NCI-H2196 treated with DMSO at 0.1 percent for 48 hours (cell line): ENCODE measurements at regions not wholly inside any gene's neighbourhood (a gene's known extent, or its start where the extent isn't known, plus 50 kb on each side); places are given as distances from the start of the nearest gene placed in this dataset.
"Not testable (repeated sequence)": the region's sequence is repeated elsewhere in the genome, so short reads cannot be mapped to it uniquely, and the experiment has no call there.

Experiments
- DNase-seq: peaks from one replicate; lab custom pipeline; 2025; ENCODE audit not compliant: unreplicated experiment; lab: John Stamatoyannopoulos, UW

DNA sequence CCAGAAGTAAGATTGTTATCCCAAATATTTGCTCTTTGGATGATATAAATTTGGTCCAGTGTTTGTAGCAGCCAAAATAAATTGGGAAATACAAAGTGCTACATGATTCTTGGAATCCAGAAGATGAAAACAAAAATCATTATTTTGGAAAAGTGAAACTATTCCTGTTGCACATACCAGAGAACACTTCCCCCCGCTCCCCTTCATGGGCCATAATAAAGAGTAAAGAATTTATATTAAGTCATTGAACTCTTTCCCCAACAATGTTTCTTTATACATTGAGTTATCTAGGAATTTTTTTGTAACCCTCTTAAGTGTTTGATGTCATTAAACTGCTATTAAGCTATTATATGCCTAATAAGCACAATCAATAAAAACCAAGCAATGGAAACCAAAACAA lies 490.4 kb upstream of the HS3ST5 start:
- DNase-seq: no peak

DNA sequence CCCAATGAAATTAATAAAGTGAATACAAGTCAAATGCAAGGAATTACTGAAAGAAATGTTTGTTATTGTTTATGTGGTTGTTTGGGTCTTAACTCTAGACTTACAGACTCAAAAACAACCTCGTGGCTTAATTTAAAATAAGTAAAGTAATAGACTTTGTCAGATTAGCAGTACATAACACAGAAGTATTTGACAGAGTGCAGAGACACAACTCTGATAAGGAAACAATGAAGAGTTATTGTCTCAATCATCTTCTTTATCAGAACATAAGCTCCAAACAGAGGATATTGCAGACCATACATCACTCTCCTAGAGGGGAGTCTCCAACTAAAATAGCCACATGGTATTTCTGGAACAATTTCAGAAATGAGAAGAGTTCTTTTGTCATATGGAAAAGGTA lies 487.7 kb upstream of the HS3ST5 start:
- DNase-seq: no peak

DNA sequence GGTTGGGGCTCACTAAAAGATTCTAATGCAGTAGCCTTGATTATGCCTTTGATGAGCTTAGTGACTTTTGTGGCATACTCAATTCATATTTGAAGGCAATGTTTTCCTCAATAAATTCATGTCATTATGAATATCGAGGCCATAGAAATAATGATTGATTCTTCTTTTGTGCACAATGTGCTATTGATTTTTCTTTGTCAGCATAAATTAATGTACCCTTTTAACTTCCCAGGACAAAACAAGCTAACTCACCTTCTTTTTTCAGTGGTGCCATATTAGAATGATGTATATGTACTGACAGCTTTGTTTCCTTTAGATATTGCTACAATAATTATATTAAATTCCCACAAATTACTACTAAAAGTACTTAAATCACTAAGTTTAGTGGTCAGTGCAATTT lies 484.3 kb upstream of the HS3ST5 start:
- DNase-seq: no peak

DNA sequence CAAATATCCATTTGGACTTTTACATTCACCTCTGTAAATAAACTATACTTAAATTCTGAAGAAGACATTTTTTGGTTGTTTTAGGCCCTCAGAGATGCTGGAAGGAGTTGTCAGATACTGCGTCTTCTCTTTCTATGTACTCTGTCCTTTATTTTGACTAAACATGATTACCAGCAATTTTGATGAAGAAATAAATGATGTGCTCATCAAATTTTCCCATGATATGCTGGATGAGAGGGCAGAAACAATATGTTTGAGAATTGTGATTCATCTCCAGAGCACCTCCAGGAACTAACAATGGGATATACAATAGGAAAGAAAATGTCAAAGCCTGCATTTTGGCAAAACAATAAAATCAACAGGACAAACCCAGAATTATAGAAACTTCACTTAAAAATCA lies 481.6 kb upstream of the HS3ST5 start:
- no peak for DNase-seq

DNA sequence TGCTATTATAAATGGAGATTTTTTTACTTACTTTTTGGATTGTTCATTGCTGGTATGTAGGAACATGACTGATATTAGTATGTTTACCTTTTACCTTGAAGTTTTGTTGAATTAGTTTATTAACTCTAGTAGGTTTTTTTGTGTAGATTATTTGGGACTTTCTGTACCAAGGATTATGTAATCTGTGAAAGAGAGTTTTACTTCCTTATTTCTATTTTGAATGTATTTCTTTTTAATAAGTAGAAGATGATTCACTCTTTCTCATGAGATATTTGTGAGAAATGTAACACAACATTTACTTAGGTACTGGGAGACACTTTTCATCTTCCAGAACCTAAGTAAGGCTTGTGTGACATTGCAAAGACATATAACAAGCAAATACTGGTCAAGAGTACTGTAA lies 473.9 kb upstream of the HS3ST5 start:
- no peak for DNase-seq

DNA sequence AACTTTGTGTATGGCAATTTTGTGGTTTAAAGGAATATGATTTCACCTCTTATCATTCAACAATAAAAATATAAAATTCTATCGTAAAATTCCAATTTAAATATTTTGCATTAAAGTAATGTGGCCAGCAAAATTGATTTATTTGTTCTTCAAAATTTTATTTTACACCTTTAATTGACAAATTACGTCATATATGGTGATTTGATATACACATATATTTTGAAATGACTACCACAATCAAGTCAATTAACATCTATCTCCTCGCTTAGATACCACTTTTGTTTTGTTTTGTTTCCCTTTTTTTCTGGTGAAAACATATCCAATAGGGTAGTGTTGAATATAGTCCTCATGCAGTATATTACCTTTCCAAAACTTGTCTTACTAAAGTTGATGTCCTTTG lies 467.6 kb upstream of the HS3ST5 start:
- no peak for DNase-seq

DNA sequence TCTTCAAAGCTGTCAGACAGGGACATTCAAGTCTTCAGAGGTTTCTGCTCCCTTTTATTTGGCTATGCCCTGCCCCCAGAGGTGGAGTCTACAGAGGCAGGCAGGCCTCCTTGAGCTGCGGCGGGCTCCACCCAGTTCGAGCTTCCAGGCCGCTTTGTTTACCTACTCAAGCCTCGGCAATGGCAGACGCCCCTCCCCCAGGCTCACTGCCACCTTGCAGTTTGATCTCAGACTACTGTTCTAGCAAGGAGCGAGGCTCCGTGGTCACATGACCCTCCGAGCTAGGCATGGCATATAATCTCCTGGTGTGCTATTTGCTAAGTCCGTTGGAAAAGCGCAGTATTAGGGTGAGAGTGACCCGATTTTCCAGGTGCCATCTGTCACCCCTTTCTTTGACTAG lies 462.6 kb upstream of the HS3ST5 start:
- not testable (repeated sequence) for DNase-seq

DNA sequence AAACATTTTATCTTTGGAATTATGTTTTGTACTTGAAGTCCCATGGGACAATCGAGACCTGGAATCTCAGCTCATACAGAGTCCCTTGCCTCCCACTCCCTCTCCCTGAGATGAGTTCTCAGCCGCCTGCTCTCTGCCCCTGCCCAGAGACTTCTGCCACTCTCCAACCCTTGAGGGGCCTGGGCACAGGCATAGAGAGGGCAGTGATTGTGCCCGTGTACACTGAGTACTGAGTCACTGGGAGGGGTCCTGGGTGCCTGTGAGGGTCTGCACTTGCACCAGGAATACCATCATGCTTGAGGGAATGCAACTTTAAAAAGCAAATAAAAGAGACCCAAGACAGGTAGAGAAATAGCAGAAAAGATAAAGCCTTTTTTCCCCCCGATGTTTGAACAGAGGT lies 453.8 kb upstream of the HS3ST5 start:
- DNase-seq: no peak

DNA sequence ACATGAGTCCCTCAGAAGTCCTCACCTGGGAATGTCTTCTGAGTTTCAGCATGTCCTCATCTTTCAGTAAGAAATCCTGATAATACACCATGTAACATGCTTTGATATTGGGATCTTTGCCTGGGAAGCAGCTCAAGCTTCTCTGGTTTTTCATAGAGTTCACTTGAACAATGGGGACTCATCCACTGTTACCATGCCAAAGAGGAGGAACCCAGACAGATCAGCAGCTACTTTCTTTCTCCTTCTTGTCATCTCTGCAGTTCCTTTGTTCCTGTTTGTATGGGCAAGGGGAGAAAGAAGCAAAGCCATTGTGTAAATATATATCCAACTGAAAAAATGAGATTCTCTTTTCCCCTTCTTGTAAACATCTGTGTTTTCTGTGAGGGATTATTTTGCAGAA lies 450.6 kb upstream of the HS3ST5 start:
- no peak for DNase-seq

DNA sequence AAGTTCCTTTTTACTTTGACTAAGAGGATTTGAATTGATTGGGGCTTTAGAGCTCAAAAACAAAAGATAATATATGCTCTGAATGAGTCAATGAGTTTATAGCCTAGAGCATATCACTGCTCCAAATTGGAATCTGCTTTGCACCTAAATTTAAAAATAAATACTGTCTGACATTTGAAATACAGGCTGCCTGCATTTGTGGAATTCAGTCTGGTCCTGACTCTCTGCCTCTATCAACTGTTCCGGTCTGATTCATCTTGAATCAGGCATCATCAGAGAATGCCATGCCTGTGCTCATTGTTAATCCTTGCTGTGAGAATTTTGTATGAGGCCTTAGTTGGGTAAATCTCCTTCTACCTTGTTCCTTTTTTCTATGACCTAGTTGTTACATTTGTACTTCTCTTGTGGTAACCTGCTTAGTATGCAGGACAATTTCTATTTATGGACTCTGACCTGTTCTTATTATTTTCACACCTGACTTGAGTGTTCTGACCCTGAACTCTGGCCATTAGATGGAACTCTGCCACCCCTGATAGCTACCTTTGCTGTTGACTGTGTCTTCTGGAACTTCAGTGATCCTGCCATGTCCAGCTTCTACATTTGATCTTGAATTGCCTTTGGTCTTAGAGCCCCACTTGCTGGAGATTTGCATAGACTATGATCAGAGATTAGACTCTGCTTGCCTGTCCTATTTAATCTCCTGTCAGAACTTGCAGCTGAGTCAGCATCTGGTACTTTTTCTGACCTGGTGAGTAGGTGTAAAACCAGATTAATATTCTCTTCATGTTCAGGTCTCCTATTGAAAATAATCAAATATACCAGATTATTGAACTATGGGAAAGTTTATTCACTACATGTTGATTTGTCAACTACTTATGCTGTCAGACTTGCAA lies 442.7 kb upstream of the HS3ST5 start:
- no peak for DNase-seq

DNA sequence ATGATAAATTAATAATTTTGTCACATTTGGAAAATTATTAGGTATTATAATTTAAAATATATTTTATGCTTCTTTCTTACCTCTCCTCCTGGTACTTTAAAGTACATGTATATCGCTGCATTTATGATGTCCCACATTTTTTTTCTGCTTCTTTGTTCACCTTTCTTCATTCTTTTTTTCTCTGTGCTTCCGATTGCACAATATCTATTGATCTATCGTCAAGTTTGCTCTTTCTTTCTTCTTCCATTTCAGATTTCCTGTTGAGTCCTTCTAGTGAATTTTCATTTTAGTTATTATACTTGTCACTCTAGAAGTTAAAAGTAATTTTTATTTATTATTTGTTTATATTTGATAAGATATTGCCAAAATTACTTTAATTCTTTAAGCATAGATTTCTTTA lies 441.0 kb upstream of the HS3ST5 start:
- DNase-seq: no peak

DNA sequence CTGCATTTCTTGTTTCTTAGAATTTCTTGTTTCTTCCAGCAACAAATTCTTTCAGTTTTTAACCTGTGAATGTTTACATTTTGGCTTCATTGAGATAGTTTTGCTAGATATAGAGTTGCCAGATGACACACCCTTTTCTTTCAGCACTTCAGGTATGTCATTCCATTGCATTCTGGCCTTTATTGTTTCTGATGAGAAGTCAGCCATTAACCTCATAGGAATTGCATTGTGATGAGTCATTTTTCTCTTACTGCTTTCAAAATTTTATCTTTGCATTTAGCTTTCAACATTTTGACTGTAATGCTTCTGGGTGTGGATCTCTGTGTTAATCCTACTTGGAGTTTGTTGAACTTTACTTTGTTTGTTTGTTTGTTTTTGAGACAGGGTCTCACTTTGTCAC lies 440.3 kb upstream of the HS3ST5 start:
- no peak for DNase-seq

DNA sequence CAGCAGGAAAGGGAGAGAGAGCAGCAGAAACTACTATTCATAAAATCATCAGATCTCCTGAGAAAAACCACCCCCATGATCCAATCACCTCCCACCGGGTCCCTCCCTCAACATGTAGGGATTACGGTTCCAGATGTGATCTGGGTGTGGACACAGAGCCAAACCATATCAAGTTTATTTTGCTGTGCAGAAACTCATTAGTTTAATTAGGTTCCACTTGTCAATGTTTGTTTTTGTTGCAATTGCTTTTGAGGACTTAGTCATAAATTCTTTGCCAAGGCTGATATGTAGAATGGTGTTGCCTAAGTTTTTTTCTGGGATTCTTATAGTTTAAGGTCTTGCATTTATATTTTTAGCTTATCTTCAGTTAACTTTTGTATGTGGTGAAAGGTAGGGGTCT lies 422.0 kb upstream of the HS3ST5 start:
- DNase-seq: no peak

DNA sequence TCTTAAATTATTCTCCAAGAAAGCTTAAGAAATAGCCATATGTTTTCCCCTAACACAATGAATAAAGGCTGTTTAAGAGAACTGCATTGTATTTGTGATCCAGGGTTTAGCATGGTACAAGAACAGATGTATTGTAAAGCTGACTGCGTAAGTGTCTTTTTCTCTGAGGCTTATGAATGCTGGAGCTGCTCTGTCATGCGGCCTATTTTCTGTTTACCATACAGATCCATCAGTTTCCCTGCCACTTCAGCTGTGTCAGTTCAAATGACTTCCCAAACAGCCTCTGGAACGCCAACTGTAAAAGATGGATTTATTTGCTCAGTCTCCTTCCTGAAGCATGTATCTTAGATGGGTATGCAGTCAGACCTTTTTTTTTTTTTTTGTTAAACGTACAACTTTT lies 419.3 kb upstream of the HS3ST5 start:
- DNase-seq: no peak

DNA sequence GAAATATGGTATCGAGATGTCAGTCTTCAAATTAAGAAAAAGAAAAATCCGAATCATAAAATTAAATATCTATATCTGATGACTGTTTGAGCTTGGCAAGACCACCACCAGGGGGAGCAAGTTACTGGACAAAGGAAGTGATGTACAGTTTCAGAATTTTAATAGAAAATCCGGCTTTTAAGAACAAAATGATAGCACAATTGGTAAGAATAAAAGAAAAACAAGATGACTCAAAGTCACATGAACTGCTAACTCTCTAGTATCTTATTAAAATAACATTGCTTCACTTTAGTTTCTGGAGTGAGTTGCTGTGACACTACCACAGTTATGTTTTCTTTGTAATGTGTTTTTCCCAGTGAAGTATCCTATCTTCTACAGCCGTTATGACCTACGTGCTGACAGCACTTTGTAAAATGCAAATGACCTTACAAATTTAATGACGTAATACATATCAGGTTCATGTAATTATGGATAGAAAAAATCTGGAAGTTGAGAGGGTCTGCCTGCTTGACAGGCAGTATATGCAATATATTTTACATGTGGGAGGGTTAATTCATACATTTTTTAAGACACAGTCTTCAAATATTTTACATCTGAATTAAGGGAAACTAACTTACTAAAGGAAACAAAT lies 405.3 kb upstream of the HS3ST5 start:
- peak; percentile 3 for DNase-seq

DNA sequence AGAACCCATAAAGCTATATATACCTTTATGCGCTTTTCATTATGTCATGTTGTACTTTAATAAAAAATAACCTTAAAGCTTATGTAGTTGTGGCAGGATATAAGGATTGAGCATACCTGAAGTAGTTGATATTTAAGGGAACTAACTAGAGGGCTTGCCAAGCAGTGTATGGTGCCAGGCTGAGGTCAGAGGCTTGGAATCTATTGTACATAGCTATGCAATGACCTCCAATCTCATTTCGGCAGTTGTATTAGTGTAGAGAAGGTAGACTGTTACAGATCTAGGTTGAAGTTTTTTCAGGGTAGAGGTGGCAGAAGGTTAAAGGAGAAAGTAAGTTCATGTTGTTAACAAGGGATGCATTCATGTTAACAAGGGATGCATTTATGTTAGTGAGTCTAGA lies 397.7 kb upstream of the HS3ST5 start:
- DNase-seq: no peak

DNA sequence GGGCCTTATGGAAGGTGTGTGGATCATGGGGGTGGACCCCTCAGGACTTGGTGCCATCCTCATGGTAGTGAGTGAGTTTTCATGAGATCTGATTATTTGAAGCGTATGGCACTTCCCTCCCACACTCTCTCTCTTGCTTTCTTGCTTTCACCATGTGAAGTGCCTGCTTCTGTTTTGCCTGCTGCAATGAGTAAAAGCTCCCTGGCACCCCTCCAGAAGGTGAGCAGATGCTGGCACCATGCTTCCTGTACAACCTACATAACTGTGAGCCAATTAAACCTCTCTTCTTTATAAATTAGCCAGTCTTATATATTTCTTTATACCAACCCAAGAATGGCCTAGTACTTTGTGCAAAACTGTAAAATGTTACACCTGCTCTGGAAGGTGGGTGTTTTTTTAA lies 396.8 kb upstream of the HS3ST5 start:
- DNase-seq: no peak

DNA sequence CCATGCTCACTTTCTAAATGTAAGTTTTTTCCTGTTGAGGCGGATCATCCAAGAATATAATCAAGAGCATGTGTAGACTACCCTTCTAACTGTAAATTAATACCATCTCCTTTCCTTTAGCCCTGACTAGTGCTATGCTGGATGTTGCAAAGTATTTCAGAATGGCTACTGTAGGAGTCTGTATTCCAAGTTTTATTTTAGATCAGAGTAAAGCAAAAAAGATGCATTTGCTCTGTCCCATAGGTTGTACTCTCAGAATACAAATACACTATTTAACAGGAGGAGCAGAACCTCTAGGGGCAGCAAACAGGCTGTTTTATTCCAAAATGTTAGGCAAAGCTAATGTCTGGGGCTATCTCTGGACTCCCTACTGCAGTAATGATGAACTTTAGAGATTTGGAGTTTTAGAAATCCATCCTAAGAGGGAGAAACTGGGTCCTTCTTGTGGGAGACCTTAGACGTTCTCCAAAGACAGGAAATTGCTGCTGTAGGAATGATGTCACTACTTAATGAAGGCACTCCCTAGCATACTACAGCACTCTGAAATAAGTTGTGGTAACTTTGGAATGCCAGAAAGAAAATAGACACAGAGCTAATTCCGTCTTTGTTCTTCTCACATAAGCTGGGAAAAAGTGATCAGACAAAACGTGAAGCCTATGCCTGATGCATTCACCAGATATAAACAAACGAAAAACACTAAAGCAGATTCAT lies 392.4 kb upstream of the HS3ST5 start:
- no peak for DNase-seq

DNA sequence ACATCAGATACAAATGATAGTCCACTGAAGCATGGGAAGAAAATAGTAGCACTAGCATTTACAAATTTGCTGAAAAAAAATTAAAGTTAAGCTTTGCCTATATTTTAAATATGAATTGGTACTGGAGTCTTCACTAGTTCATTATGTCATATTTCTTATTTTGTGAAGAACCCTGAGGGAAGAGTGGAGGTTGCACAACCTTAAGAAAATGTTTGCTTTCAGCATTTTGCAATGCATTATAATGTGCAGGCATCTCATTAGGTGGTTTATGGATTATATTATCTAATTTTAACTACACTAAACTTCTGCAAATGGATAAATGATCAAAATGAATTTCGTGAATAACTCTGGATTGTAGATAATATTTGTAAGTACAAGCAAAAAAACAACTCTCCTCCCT lies 390.8 kb upstream of the HS3ST5 start:
- no peak for DNase-seq

DNA sequence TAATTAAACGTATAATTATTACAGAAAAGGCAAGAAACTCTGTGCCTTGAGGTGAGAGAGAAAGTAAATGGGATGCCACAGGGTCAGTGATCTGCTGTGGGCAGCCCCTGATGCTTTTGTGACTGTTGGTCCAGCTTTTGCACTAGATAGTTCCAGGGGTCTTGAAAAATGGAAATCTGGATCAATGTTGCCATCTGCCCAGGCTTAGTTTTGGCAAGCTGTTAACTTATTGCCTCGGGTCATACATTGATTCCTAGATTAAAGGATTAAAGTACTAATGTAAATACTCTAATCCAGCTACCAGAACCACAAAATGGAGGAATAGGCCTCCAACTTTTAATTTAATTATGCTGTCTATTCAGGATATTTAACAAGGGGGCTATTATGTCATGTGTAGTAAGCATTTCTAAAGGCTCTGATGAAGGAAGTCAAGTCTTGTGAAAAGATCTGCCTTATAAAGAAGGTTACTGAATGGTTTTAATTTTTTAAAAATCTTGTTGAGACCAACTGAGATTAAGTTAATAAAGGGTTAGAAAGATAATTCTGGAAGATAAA lies 376.0 kb upstream of the HS3ST5 start:
- DNase-seq: no peak

DNA sequence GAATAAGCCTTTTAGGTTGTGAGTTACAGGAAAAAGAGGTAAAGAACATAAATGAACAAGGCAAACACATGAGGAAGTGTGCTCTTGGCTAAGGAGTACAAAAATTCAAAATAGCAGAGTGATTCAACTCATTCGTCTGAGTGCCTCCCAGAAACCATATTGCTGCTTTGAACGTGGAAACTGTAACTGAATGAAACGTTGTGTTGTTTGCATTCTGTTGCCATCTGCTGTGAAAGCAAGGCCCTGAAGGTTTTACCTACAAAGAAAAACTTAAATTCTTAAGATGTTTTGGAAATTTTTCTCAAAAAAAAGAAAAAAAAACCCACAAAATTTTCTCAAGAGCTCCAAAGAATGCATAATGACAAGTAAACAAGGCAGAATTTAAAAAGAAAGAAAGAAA lies 375.4 kb upstream of the HS3ST5 start:
- no peak for DNase-seq
